ENCODE measurements at regions not wholly inside any gene's neighbourhood (a gene's known extent, or its start where the extent isn't known, plus 50 kb on each side); places are given as distances from the start of the nearest gene placed in this dataset.
A peak's percentile ranks its signal among the peaks of the same experiment; 100 is the strongest.
"Not testable (repeated sequence)": the region's sequence is repeated elsewhere in the genome, so short reads cannot be mapped to it uniquely, and the experiment has no call there.

DNA sequence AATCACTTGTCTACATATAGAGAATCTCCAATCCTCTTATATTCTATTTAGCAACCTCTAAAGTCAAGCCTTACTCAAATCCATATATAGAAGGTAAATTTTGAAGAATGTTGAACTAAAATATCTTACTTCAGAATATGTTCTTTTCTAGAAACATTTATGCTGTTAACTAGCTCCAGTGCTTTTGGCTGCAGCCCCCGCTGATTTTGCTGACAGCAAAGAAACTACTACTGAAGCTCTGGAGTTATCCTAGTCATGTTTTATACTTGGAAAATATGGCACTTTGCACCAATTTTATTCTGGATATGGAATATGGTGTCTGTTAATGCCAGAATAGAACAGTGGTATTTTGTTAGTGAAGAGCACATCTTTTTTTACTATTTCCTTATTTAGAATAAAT lies 212.4 kb upstream of the FSIP2 start:
- no peak for TF ChIP-seq POLR2A (IDR thresholded peaks at IDR 0.05; ENCODE audit: low read depth, low read length)
- TF ChIP-seq TAF1 (IDR thresholded peaks at IDR 0.05; ENCODE audit: borderline replicate concordance, low read depth, low read length): no peak
- no peak for TF ChIP-seq POLR2AphosphoS5 (IDR thresholded peaks at IDR 0.05; ENCODE audit: low read depth, low read length)
- no peak for FAIRE-seq
- no peak for DNase-seq (ENCODE audit: insufficient read length)

DNA sequence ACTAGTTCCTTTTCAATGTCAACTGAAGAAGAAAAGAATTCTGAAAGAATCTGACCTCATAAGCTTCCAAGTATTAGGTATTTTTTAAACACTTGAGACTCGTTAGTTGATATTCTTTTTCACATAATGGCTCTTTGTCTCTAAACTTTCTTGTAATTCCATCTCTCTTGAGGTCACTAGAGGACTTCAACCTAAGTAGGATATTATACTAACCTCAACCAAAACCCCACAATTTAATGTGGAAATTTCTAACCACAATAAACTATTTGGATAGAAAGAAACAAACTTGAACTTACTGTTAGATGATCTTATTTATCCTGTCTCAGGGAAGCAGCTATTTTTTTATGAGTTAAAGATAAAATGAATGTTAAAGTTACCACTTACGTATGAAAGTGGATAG lies 206.9 kb upstream of the FSIP2 start:
- FAIRE-seq: no peak
- TF ChIP-seq POLR2A (IDR thresholded peaks at IDR 0.05; ENCODE audit: low read depth, low read length): no peak
- DNase-seq (ENCODE audit: insufficient read length): no peak

DNA sequence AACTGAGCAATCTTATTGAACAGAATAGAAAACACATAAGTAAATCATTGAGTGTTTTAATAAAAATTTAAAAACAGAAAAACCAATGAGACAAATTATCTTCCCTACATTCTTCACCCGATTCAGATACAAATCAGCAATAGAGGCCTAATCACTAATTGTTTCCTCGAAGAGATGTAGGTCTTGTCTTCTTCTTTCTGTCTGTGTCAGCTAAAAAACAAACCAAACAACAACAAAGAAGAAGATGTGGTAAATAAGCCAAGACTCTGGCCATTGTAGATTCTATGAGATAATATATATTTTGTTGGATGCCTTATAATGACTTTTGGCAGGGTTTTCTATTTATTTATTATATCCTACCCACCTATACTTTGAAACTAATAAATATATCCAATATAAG lies 200.9 kb upstream of the FSIP2 start:
- FAIRE-seq: no peak

DNA sequence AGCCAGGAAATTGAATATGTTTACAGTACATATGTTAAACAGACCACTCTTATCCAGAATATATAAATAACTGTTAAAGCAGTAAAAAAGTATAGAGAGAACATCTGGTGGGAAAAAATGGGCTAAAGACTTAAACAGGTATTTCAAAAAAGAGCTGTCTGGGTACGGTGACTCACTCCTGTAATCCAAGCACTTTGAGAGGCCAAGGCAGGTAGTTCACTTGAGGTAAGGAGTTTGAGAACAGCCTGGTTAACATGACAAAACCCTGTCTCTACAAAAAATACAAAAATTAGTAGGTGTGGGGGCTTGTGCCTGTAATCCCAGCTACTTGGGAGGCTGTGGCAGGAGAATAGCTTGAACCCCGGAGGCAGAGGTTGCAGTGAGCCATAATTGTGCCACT lies 171.4 kb upstream of the FSIP2 start:
- TF ChIP-seq TAF1 (IDR thresholded peaks at IDR 0.05; ENCODE audit: borderline replicate concordance, low read depth, low read length) (no peak), POLR2AphosphoS5 (IDR thresholded peaks at IDR 0.05; ENCODE audit: low read depth, low read length) (no peak), POLR2A (IDR thresholded peaks at IDR 0.05; ENCODE audit: low read depth, low read length) (no peak)
- no peak for FAIRE-seq
- DNase-seq (ENCODE audit: insufficient read length): no peak

More for the DNA sequence above, 200.9 kb upstream of the FSIP2 start:
- TF ChIP-seq POLR2A (IDR thresholded peaks at IDR 0.05; ENCODE audit: low read depth, low read length) (no peak), POLR2AphosphoS5 (IDR thresholded peaks at IDR 0.05; ENCODE audit: low read depth, low read length) (no peak), TAF1 (IDR thresholded peaks at IDR 0.05; ENCODE audit: borderline replicate concordance, low read depth, low read length) (no peak)
- DNase-seq (ENCODE audit: insufficient read length): no peak

DNA sequence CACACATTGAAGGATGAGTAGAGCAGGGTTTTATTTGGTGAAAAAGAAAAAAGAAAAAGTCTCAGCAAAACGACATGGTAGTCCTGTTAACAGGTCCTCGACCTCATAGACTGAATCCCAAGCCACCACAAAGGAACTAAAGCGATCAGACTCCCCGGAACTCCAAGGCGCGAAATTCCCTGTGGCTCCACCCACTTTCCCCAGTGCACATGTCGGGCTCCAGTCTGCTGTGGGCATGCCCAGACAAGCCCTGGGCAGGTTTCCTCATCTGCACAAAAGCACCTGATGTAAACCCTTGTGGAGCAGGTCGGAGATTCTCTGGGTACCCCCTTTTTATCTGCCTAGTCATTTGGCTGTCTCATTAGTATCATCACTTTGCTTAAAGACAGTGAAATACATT lies 170.7 kb upstream of the FSIP2 start:
- TF ChIP-seq POLR2AphosphoS5 (IDR thresholded peaks at IDR 0.05; ENCODE audit: low read depth, low read length) (no peak), POLR2A (IDR thresholded peaks at IDR 0.05; ENCODE audit: low read depth, low read length) (no peak), TAF1 (IDR thresholded peaks at IDR 0.05; ENCODE audit: borderline replicate concordance, low read depth, low read length) (no peak)
- FAIRE-seq: no peak

DNA sequence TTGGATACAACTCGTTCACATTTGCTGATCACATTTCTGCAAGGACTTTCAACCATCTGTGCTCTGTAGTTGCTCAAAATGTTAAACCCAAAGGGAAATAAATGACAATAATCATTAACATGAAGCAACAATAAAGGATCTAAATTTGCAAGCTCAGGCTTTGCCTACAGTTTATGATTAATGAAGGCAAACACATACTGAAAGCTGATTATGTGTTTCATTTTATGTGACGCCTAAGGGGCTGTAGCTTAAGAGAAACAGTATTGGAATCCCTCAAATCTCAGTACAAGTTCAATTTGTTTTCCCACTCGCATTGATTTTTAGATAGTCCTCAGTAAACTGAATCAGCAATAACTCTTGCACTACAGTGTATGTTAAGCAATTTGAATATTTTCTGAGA lies 160.3 kb upstream of the FSIP2 start:
- TF ChIP-seq TAF1 (IDR thresholded peaks at IDR 0.05; ENCODE audit: borderline replicate concordance, low read depth, low read length): no peak
- TF ChIP-seq POLR2A (IDR thresholded peaks at IDR 0.05; ENCODE audit: low read depth, low read length): no peak
- TF ChIP-seq POLR2AphosphoS5 (IDR thresholded peaks at IDR 0.05; ENCODE audit: low read depth, low read length): no peak
- DNase-seq (ENCODE audit: insufficient read length) (no peak), FAIRE-seq (no peak)

More for the DNA sequence above, 170.7 kb upstream of the FSIP2 start:
- no peak for DNase-seq (ENCODE audit: insufficient read length)

DNA sequence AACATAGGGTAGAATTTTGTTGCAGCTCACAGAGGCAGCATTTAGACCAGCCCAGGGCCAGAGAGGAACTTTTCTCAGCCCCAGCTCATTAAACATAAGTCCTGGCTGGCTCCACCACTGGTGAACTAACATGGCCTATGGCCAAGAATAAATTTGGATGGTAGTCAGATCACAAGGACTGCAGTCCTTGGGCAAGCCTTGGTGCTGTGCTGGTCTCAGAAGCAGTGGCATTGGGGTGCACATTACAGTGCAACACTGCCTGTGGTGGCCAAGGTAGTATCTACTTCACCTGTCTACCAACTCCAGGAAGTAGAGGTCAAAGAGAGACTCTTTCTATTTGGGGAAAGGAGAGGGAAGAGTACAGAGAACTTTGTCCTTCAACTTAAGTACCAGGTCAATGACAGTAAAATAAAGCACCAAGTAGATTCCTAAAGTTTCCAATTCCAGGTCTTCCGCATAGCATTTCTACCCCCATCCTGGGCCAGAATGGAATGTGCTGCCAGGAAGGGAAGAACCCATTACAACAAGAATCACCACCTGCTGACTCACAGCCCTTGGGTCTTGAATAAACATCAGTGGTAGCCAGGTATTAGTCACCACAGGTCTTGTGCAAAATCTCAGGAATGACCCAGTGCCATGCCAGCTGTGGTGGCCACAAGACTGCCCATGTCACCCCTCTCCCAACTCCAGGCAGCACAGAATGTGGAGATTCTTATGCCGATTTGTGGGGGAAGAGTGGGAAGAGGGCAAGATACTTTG lies 155.4 kb upstream of the FSIP2 start:
- DNase-seq (ENCODE audit: insufficient read length) (no peak), FAIRE-seq (no peak)
- TF ChIP-seq POLR2AphosphoS5 (IDR thresholded peaks at IDR 0.05; ENCODE audit: low read depth, low read length): no peak
- no peak for TF ChIP-seq POLR2A (IDR thresholded peaks at IDR 0.05; ENCODE audit: low read depth, low read length)
- TF ChIP-seq TAF1 (IDR thresholded peaks at IDR 0.05; ENCODE audit: borderline replicate concordance, low read depth, low read length): no peak

DNA sequence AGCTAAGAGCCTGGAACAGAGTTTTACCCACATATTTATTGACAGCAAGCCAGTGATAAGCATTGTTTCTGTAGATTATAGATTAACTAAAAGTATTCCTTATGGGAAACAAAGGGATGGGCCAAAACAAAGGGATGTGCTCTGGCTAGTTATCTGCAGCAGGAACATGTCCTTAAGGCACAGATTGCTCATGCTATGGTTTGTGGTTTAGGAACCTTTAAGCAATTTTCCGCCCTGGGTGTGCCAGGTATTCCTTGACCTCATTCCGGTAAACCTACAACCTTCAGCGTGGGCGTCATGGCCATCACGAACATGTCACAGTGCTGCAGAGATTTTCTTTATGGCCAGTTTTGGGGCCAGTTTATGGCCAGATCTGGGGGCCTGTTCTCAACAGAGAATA lies 153.4 kb upstream of the FSIP2 start:
- DNase-seq (ENCODE audit: insufficient read length): not testable (repeated sequence)
- FAIRE-seq: peak; percentile 50

DNA sequence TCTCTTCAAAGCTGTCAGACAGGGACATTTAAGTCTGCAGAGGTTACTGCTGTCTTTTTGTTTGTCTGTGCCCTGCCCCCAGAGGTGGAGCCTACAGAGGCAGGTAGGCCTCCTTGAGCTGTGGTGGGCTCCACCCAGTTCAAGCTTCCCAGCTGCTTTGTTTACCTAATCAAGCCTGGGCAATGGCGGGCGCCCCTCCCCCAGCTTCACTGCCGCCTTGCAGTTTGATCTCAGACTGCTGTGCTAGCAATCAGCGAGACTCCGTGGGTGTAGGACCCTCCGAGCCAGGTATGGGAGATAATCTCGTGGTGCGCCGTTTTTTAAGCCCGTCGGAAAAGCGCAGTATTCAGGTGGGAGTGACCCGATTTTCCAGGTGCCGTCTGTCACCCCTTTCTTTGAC lies 147.3 kb upstream of the FSIP2 start:
- DNase-seq (ENCODE audit: insufficient read length); FAIRE-seq: not testable (repeated sequence)

DNA sequence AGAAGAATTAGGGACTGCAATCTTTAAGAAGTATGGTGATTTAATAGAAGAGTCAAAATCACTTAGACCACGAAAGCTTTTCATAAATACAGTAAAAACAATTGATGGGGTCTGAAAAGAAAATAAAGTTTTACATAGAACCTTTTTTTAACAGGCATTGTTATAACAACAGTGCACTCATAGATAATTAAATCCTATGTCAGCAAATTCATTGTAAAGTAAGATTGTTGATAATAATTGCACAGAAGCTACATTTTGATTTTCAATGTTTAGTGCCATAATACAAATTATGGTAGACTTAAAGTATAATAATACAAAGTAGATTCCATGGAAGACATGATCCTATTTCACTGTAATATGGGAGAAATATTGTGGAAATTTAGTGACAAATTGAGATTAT lies 130.7 kb upstream of the FSIP2 start:
- DNase-seq (ENCODE audit: insufficient read length): no peak
- FAIRE-seq: no peak
- TF ChIP-seq TAF1 (IDR thresholded peaks at IDR 0.05; ENCODE audit: borderline replicate concordance, low read depth, low read length): no peak
- no peak for TF ChIP-seq POLR2AphosphoS5 (IDR thresholded peaks at IDR 0.05; ENCODE audit: low read depth, low read length)
- TF ChIP-seq POLR2A (IDR thresholded peaks at IDR 0.05; ENCODE audit: low read depth, low read length): no peak

DNA sequence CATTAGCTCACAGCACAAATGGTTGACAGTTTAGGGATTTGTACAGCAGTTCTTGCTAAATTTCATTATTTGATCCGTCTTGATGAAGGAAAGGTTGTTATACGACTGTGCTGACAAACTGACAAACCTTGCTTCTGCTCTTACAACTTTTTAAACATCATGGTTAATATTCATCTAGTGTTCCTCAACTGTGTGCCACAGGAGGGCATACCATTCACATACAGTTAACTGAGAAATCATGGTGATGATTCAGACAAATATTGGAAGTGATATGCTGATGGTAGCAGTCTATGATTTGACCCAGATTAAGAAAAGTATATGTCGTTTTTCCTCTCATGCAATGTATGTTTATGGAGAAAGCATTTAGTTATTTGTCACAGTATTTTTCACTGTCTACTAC lies 129.8 kb upstream of the FSIP2 start:
- TF ChIP-seq POLR2A (IDR thresholded peaks at IDR 0.05; ENCODE audit: low read depth, low read length) (no peak), POLR2AphosphoS5 (IDR thresholded peaks at IDR 0.05; ENCODE audit: low read depth, low read length) (no peak), TAF1 (IDR thresholded peaks at IDR 0.05; ENCODE audit: borderline replicate concordance, low read depth, low read length) (no peak)
- DNase-seq (ENCODE audit: insufficient read length): no peak

DNA sequence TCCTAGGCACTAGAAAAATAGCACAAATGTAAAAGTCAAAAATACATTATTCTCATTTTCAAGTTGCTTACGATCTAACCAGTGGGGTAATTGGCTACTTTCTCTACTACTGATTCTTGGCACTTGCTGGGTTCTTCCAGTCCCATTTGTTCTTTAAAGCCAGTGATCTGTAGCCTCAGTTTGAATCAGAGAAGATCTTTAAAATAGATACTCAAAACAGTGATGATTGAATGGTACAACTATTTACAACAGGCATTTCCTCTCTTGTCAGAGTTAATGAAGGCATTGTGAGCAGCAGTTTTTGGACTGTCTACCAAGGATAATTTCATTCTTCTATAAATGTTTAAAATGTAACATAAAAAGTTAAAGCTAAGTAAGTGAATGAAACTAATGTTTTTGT lies 128.3 kb upstream of the FSIP2 start:
- DNase-seq (ENCODE audit: insufficient read length) (no peak), FAIRE-seq (no peak)
- TF ChIP-seq POLR2AphosphoS5 (IDR thresholded peaks at IDR 0.05; ENCODE audit: low read depth, low read length) (no peak), TAF1 (IDR thresholded peaks at IDR 0.05; ENCODE audit: borderline replicate concordance, low read depth, low read length) (no peak), POLR2A (IDR thresholded peaks at IDR 0.05; ENCODE audit: low read depth, low read length) (no peak)

More for the DNA sequence above, 129.8 kb upstream of the FSIP2 start:
- no peak for FAIRE-seq

DNA sequence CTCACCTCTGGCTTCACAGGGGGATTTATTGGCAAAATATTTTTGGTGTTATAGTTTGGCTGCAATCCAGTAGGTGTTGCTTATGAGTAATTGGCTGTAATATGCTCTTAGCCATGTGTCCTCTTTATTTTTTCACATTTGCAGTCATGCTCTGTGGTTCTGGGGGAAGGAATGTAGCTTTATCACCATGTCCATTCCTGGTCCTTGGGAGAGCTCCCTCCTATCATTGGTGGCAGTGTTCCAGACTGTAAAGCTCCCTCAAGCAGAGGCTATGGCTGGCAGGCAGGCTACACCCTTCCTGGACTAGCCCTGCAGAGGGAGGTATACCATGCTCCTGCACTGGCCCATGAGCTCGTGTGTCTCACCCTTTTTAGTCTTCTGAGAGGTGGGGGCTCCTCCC lies 120.0 kb upstream of the FSIP2 start:
- no peak for FAIRE-seq
- TF ChIP-seq POLR2AphosphoS5 (IDR thresholded peaks at IDR 0.05; ENCODE audit: low read depth, low read length) (no peak), POLR2A (IDR thresholded peaks at IDR 0.05; ENCODE audit: low read depth, low read length) (no peak), TAF1 (IDR thresholded peaks at IDR 0.05; ENCODE audit: borderline replicate concordance, low read depth, low read length) (no peak)
- no peak for DNase-seq (ENCODE audit: insufficient read length)

Data from GM12892 (cell line).